NCI-H510A (cell line): ENCODE measurements at regions not wholly inside any gene's neighbourhood (a gene's known extent, or its start where the extent isn't known, plus 50 kb on each side); places are given as distances from the start of the nearest gene placed in this dataset.
"Not testable (repeated sequence)": the region's sequence is repeated elsewhere in the genome, so short reads cannot be mapped to it uniquely, and the experiment has no call there.

Experiments
- DNase-seq: peaks from one replicate; lab custom pipeline; 2025; lab: John Stamatoyannopoulos, UW

GRCh38 chr14:53395267-53395666, 242.1 kb upstream of the DDHD1 start:
- not testable (repeated sequence) for DNase-seq

GRCh38 chr14:53391631-53392285, 238.6 kb upstream of the DDHD1 start:
- DNase-seq: no peak

- no peak for DNase-seq
Observed at GRCh38 chr14:53391156-53391555, 238.0 kb upstream of the DDHD1 start.

GRCh38 chr14:53390008-53390407, 236.9 kb upstream of the DDHD1 start:
- no peak for DNase-seq

GRCh38 chr14:53389202-53389601, 236.1 kb upstream of the DDHD1 start:
- DNase-seq: no peak

- no peak for DNase-seq
Observed at GRCh38 chr14:53386362-53386761, 233.2 kb upstream of the DDHD1 start.

GRCh38 chr14:53384536-53384935, 231.4 kb upstream of the DDHD1 start:
- no peak for DNase-seq

GRCh38 chr14:53384073-53384472, 230.9 kb upstream of the DDHD1 start:
- no peak for DNase-seq

- DNase-seq: no peak
Observed at GRCh38 chr14:53381895-53382294, 228.8 kb upstream of the DDHD1 start.

GRCh38 chr14:53380867-53381225, 227.7 kb upstream of the DDHD1 start:
- no peak for DNase-seq

- DNase-seq: no peak
Observed at GRCh38 chr14:53380052-53380866, 227.1 kb upstream of the DDHD1 start.

- DNase-seq: no peak
Observed at GRCh38 chr14:53378142-53378541, 225.0 kb upstream of the DDHD1 start.

- DNase-seq: no peak
Observed at GRCh38 chr14:53376064-53376463, 222.9 kb upstream of the DDHD1 start.

GRCh38 chr14:53375599-53375998, 222.5 kb upstream of the DDHD1 start:
- no peak for DNase-seq

GRCh38 chr14:53368711-53369201, 215.6 kb upstream of the DDHD1 start:
- DNase-seq: no peak

- no peak for DNase-seq
Observed at GRCh38 chr14:53368066-53368465, 214.9 kb upstream of the DDHD1 start.

GRCh38 chr14:53367644-53368026, 214.5 kb upstream of the DDHD1 start:
- no peak for DNase-seq

GRCh38 chr14:53365486-53366130, 212.5 kb upstream of the DDHD1 start:
- DNase-seq: no peak

- DNase-seq: not testable (repeated sequence)
Observed at GRCh38 chr14:53362916-53363315, 209.8 kb upstream of the DDHD1 start.

GRCh38 chr14:53360829-53361228, 207.7 kb upstream of the DDHD1 start:
- DNase-seq: no peak

- no peak for DNase-seq
Observed at GRCh38 chr14:53358166-53358565, 205.0 kb upstream of the DDHD1 start.

- DNase-seq: no peak
Observed at GRCh38 chr14:53356361-53357150, 203.4 kb upstream of the DDHD1 start.
